ENCODE measurements at regions not wholly inside any gene's neighbourhood (a gene's known extent, or its start where the extent isn't known, plus 50 kb on each side); places are given as distances from the start of the nearest gene placed in this dataset.

DNA sequence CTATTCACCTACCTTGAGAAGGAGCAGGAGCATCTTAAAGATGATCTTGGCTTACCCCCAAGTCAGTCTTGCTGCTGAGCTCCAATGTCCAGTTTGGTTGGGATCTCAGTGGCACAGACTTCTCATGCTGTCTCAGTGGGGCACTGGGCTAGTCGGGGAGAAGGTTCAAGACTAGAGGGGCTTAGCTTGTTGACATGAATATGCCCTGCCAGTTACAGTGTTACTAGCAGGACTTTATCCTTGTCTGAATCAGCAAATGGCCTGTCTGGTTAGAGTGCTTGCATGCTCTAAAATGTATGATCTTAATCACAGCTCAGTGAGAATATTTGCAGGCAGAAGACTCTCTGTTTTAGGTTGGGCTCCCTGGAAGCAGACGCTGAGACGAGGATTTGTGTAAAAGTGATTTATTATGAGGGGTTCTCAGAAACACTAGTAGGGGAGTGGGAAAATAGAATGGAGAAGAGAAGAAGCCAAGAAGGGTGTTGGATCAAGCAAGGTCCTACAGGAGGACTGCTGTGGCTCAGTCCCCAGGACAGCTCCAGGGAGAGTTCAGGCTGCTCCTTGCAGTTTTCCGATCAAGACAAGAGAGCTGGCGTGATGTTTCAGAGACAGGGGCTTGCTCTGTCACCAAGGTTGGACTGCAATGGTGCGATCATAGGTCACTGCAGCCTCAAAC is 150.4 kb upstream of the HS3ST2 start:
- H3K27me3 ChIP-seq: no peaks in the 10 kb centered on the region
- H3K4me1 ChIP-seq: no peaks in the 10 kb centered on the region
- no peaks in the 10 kb centered on the region for H3K9me3 ChIP-seq
- TF ChIP-seq, protein P1, sequence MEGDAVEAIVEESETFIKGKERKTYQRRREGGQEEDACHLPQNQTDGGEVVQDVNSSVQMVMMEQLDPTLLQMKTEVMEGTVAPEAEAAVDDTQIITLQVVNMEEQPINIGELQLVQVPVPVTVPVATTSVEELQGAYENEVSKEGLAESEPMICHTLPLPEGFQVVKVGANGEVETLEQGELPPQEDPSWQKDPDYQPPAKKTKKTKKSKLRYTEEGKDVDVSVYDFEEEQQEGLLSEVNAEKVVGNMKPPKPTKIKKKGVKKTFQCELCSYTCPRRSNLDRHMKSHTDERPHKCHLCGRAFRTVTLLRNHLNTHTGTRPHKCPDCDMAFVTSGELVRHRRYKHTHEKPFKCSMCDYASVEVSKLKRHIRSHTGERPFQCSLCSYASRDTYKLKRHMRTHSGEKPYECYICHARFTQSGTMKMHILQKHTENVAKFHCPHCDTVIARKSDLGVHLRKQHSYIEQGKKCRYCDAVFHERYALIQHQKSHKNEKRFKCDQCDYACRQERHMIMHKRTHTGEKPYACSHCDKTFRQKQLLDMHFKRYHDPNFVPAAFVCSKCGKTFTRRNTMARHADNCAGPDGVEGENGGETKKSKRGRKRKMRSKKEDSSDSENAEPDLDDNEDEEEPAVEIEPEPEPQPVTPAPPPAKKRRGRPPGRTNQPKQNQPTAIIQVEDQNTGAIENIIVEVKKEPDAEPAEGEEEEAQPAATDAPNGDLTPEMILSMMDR (IDR thresholded peaks at IDR 0.05): no peak
- no peaks in the 10 kb centered on the region for H3K36me3 ChIP-seq
- H3K27ac ChIP-seq: no peak overlapping the region
- DNase-seq: no peak
- H3K4me3 ChIP-seq: no peak overlapping the region
- no peak overlapping the region for H3K9ac ChIP-seq (ENCODE audit: low read depth in 2 of 2, low read length in 2 of 2)
- intact Hi-C loops (cut with DNase I): no loop called here

DNA sequence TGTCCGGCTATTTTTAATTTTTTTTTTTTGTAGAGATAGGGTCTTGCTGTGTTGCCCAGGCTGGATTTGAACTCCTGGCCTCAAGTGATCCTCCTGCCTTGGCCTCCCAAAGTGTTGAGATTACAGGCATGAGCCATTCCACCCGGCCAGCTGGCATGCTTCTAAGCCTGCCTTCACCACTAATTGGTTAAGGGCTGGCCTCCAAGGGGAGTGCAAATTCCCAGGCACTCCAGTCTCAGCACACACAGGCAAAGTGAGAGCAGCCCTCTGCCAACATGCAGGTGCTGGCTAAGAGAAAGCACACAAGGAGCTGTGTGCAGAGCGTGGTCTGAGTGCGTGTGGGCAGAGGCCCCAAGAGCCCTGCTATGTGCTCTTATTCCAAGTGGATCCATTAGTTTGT is 149.8 kb upstream of the HS3ST2 start:
- Histone ChIP-seq H3K9me3 (no peaks in the 10 kb centered on the region), H3K9ac (ENCODE audit: low read depth in 2 of 2, low read length in 2 of 2) (no peak overlapping the region), H3K27ac (no peak overlapping the region), H3K4me1 (no peaks in the 10 kb centered on the region), H3K36me3 (no peaks in the 10 kb centered on the region), H3K27me3 (no peaks in the 10 kb centered on the region), H3K4me3 (no peak overlapping the region)
- DNase-seq: no peak
- intact Hi-C loops (cut with DNase I): no loop called here
- TF ChIP-seq, protein P1 (IDR thresholded peaks at IDR 0.05): no peak

DNA sequence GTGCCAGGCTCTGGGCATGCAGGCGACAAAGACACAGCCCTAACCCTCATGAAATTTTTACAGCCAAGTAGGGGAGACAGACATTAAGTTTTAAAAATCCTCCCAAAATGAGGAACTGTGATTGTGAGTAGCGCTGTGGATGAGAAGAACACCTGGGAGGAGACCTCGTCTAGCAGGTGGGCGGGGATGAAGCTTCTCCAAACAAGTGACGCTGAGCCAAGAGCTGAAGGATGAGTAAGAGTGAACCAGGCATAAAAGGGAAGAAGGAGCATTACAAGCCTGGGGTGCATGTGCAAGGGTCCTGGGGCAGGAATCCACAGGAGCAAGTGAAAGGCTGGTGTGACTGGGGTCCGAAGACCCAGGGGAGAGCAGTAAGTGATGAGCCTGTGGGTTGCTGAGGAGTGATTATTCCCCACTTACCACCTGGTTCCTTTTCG is 149.4 kb upstream of the HS3ST2 start:
- no peaks in the 10 kb centered on the region for H3K27me3 ChIP-seq
- H3K4me1 ChIP-seq: no peaks in the 10 kb centered on the region
- H3K36me3 ChIP-seq: no peaks in the 10 kb centered on the region
- no peak overlapping the region for H3K4me3 ChIP-seq
- H3K27ac ChIP-seq: no peak overlapping the region
- intact Hi-C loops (cut with DNase I): no loop called here
- TF ChIP-seq, protein P1 (IDR thresholded peaks at IDR 0.05): no peak
- no peaks in the 10 kb centered on the region for H3K9me3 ChIP-seq
- DNase-seq: no peak
- H3K9ac ChIP-seq (ENCODE audit: low read depth in 2 of 2, low read length in 2 of 2): no peak overlapping the region

DNA sequence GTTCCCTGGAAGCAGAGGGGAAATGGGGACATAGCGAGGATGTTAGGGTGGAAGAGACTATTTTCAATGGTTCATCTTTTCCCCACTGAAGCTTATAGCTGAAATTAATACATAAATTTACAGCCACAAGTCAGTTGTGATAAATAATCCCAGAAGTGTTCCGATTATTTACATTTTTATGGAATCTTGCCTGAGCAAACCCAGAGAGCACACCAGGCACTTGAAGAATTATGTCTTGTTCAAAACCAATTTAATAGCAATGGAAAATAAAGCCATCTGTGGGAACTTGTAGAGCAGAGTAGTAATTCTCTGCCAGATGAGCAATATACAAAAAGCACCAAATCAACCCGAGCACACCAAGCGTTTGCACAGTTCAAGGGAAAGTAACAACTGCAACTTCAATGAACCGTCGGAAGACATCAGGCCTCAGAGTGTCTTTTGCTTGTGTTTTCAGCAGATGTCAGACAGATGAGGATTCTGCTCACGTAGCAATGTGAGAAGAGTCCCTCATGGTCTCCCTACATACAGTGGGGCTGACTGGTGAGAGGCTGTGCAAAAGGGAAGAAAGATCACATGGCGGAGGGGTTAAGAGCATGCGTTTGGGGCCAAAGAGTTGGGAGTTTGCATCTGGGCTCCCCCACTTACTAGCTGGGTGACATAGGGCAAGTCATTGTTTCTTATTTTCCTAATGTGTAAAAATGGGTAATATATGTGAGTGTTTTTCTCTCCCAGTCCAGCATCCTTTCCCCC is 148.7 kb upstream of the HS3ST2 start:
- Histone ChIP-seq H3K4me3 (no peak overlapping the region), H3K27me3 (no peaks in the 10 kb centered on the region), H3K9ac (ENCODE audit: low read depth in 2 of 2, low read length in 2 of 2) (no peak overlapping the region), H3K36me3 (no peaks in the 10 kb centered on the region), H3K9me3 (no peaks in the 10 kb centered on the region), H3K27ac (no peak overlapping the region), H3K4me1 (no peaks in the 10 kb centered on the region)
- TF ChIP-seq, protein P1 (IDR thresholded peaks at IDR 0.05): no peak
- intact Hi-C loops (cut with DNase I): no loop called here
- no peak for DNase-seq

DNA sequence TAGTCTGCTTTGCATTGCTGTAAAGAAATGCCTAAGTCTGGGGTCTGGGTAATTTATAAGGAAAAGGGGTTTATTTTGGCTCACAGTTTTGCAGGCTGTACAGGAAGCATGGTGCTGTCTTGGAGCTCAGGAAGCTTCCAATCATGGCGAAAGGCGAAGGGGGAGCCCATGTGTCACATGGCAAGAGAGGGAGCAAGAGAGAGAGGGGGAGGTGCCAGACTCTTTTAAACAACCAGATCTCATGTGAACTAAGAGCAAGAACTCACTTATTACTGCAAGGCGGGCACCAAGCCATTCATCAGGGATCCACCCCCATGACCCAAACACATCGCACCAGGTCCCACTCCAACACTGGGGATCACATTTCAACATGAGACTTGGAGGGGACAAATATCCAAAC is 148.2 kb upstream of the HS3ST2 start:
- H3K9ac ChIP-seq (ENCODE audit: low read depth in 2 of 2, low read length in 2 of 2): no peak overlapping the region
- no peak for DNase-seq
- no peaks in the 10 kb centered on the region for H3K27me3 ChIP-seq
- H3K4me1 ChIP-seq: no peaks in the 10 kb centered on the region
- H3K4me3 ChIP-seq: no peak overlapping the region
- intact Hi-C loops (cut with DNase I): no loop called here
- H3K27ac ChIP-seq: no peak overlapping the region
- H3K9me3 ChIP-seq: no peaks in the 10 kb centered on the region
- TF ChIP-seq, protein P1 (IDR thresholded peaks at IDR 0.05): no peak
- no peaks in the 10 kb centered on the region for H3K36me3 ChIP-seq
